ENCODE measurements at regions not wholly inside any gene's neighbourhood (a gene's known extent, or its start where the extent isn't known, plus 50 kb on each side); places are given as distances from the start of the nearest gene placed in this dataset.

DNA sequence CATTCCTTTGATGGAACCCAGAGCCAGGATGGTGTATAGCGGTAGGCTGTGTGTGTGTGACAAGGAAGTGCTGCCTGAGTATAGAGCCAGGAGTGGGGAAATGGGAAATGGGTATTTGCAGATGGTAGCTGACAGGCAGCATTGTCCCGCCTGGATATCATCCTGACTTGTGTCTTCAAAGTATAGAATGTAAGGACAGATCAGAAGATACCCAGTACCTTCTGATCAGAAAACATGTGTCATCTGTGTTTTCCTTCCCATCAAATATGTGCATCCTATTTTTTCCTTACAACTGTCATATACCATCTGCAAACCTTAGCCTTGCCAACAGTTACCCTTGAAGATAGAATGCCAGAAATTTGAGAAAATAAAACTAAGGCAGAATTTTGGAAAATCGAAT lies 146.2 kb upstream of the CBLB start:
- Histone ChIP-seq H3K4me1 (ENCODE audit: control insufficient read depth in 2 of 2, insufficient read depth in 1 of 2, low read depth in 1 of 2, low read length in 2 of 2) (no peaks in the 10 kb centered on the region), H3K79me1 (ENCODE audit: low read depth, low read length) (no peaks in the 10 kb centered on the region), H2AFZ (ENCODE audit: low read length) (no peak overlapping the region), H2BK120ac (ENCODE audit: low read depth, low read length) (no peak overlapping the region), H3K9ac (ENCODE audit: low read depth, low read length, poor library complexity) (no peak overlapping the region), H2BK15ac (ENCODE audit: low read length) (no peak overlapping the region), H2BK5ac (ENCODE audit: low read length) (no peak overlapping the region), H3K4me3 (ENCODE audit: low read length in 2 of 2) (no peak overlapping the region), H3K4ac (ENCODE audit: low read length) (no peak overlapping the region), H2BK12ac (ENCODE audit: low read length) (no peak overlapping the region), H4K8ac (ENCODE audit: low read depth, low read length) (no peak overlapping the region), H3K18ac (ENCODE audit: low read length) (no peak overlapping the region), H3K36me3 (replicated peaks in 1 of 2; ENCODE audit: control insufficient read depth in 2 of 2, insufficient read depth in 2 of 2, low read length in 2 of 2) (no peaks in the 10 kb centered on the region), H3K14ac (ENCODE audit: low read length) (no peak overlapping the region), H4K91ac (ENCODE audit: low read depth, low read length, poor library complexity) (no peak overlapping the region), H3K27me3 (ENCODE audit: control insufficient read depth in 3 of 3, insufficient read depth in 3 of 3, low read depth in 1 of 3, low read length in 3 of 3) (no peaks in the 10 kb centered on the region), H3K23ac (ENCODE audit: low read depth, low read length, poor library complexity) (no peak overlapping the region), H3K9me3 (replicated peaks in 1 of 2; ENCODE audit: control insufficient read depth in 2 of 2, insufficient read depth in 1 of 2, low read depth in 1 of 2, low read length in 2 of 2) (no peaks in the 10 kb centered on the region), H3K27ac (replicated peaks; ENCODE audit: low read length) (no peak overlapping the region), H2AK5ac (ENCODE audit: low read depth, low read length) (no peak overlapping the region), H3K4me2 (ENCODE audit: insufficient read depth, low read length, poor library complexity, severe bottlenecking) (no peak overlapping the region)
- no peak for DNase-seq (ENCODE audit: low spot score)
- no CpG with 5 or more reads among the region's 3 CpGs for WGBS, 2 donors (ENCODE audit: extremely low coverage in 2 of 2, insufficient read length in 2 of 2, insufficient replicate concordance in 1 of 2)

DNA sequence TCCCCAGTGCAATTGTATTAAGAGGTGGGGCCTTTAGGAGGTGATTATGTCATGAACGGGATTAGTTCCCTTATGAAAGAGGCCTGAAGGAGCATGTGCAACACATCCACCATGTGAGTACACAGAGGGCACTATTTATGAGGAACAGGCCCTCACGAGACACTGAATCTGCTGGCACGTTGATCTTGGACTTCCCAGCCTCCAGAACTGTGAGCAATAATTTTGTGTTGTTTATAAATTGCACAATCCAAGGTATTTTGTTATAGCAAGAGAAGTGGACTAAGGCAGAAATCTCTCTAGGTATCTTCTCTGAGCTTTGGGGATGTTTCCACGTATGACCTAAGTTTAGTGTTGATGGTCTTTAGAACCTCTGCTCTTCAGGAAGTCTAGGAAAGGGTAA lies 149.3 kb upstream of the CBLB start:
- no peak overlapping the region for H3K23ac ChIP-seq (ENCODE audit: low read depth, low read length, poor library complexity)
- H2AK5ac ChIP-seq (ENCODE audit: low read depth, low read length), result no peak overlapping the region
- no peak overlapping the region for H3K9ac ChIP-seq (ENCODE audit: low read depth, low read length, poor library complexity)
- no peak overlapping the region for H2AFZ ChIP-seq (ENCODE audit: low read length)
- H3K27ac ChIP-seq (replicated peaks; ENCODE audit: low read length), result no peak overlapping the region
- DNase-seq (ENCODE audit: low spot score), result no peak
- no peak overlapping the region for H4K91ac ChIP-seq (ENCODE audit: low read depth, low read length, poor library complexity)
- H2BK15ac ChIP-seq (ENCODE audit: low read length), result no peak overlapping the region
- no peak overlapping the region for H2BK12ac ChIP-seq (ENCODE audit: low read length)
- no peak overlapping the region for H3K18ac ChIP-seq (ENCODE audit: low read length)
- no peaks in the 10 kb centered on the region for H3K79me1 ChIP-seq (ENCODE audit: low read depth, low read length)
- H2BK5ac ChIP-seq (ENCODE audit: low read length), result no peak overlapping the region
- no peaks in the 10 kb centered on the region for H3K36me3 ChIP-seq (replicated peaks in 1 of 2; ENCODE audit: control insufficient read depth in 2 of 2, insufficient read depth in 2 of 2, low read length in 2 of 2)
- no CpG with 5 or more reads among the region's 4 CpGs for WGBS, 2 donors (ENCODE audit: extremely low coverage in 2 of 2, insufficient read length in 2 of 2, insufficient replicate concordance in 1 of 2)
- no peak overlapping the region for H4K8ac ChIP-seq (ENCODE audit: low read depth, low read length)
- no peak overlapping the region for H2BK120ac ChIP-seq (ENCODE audit: low read depth, low read length)
- H3K4me2 ChIP-seq (ENCODE audit: insufficient read depth, low read length, poor library complexity, severe bottlenecking), result no peak overlapping the region
- no peak overlapping the region for H3K14ac ChIP-seq (ENCODE audit: low read length)
- H3K4ac ChIP-seq (ENCODE audit: low read length), result no peak overlapping the region
- no peaks in the 10 kb centered on the region for H3K9me3 ChIP-seq (replicated peaks in 1 of 2; ENCODE audit: control insufficient read depth in 2 of 2, insufficient read depth in 1 of 2, low read depth in 1 of 2, low read length in 2 of 2)
- H3K4me1 ChIP-seq (ENCODE audit: control insufficient read depth in 2 of 2, insufficient read depth in 1 of 2, low read depth in 1 of 2, low read length in 2 of 2), result no peaks in the 10 kb centered on the region
- no peak overlapping the region for H3K4me3 ChIP-seq (ENCODE audit: low read length in 2 of 2)
- no peaks in the 10 kb centered on the region for H3K27me3 ChIP-seq (ENCODE audit: control insufficient read depth in 3 of 3, insufficient read depth in 3 of 3, low read depth in 1 of 3, low read length in 3 of 3)

DNA sequence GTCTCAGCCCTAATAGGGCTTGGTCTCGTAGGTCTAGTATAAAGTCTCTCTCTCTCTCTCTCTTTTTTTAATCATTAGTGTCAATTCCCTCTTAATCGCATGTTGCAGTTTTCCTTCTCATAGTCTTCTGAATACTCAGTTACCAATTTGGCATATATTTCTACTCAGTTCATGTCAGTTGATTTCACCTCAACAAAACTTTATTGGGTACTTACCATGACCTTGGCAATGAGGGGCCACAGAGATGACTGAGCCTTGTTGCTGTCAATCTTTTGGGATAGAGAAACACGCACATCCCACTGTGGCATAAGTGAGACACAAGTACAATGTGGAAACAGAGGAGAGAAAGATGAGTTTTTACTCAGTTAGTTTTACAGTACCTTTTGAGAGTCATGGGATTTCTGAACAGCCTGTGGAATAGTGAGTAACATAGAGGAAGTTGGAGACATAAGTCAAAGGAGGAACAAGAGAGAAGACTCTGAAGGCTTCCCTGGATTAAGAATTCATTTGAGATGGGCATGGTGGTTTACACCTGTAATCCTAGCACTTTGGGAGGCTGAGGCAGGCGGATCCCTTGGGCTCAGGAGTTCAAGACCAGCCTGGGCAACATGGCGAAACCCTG lies 150.2 kb upstream of the CBLB start:
- H3K4ac ChIP-seq (ENCODE audit: low read length), result no peak overlapping the region
- no peak overlapping the region for H2AK5ac ChIP-seq (ENCODE audit: low read depth, low read length)
- no peak overlapping the region for H4K8ac ChIP-seq (ENCODE audit: low read depth, low read length)
- H2AFZ ChIP-seq (ENCODE audit: low read length), result no peak overlapping the region
- WGBS, 2 donors (ENCODE audit: extremely low coverage in 2 of 2, insufficient read length in 2 of 2, insufficient replicate concordance in 1 of 2), result no CpG with 5 or more reads among the region's 5 CpGs
- no peak overlapping the region for H3K4me3 ChIP-seq (ENCODE audit: low read length in 2 of 2)
- no peak overlapping the region for H2BK120ac ChIP-seq (ENCODE audit: low read depth, low read length)
- H2BK5ac ChIP-seq (ENCODE audit: low read length), result no peak overlapping the region
- no peak for DNase-seq (ENCODE audit: low spot score)
- H3K23ac ChIP-seq (ENCODE audit: low read depth, low read length, poor library complexity), result no peak overlapping the region
- H3K14ac ChIP-seq (ENCODE audit: low read length), result no peak overlapping the region
- no peaks in the 10 kb centered on the region for H3K9me3 ChIP-seq (replicated peaks in 1 of 2; ENCODE audit: control insufficient read depth in 2 of 2, insufficient read depth in 1 of 2, low read depth in 1 of 2, low read length in 2 of 2)
- H3K18ac ChIP-seq (ENCODE audit: low read length), result no peak overlapping the region
- no peak overlapping the region for H2BK15ac ChIP-seq (ENCODE audit: low read length)
- H3K27me3 ChIP-seq (ENCODE audit: control insufficient read depth in 3 of 3, insufficient read depth in 3 of 3, low read depth in 1 of 3, low read length in 3 of 3), result no peaks in the 10 kb centered on the region
- no peak overlapping the region for H3K27ac ChIP-seq (replicated peaks; ENCODE audit: low read length)
- H3K36me3 ChIP-seq (replicated peaks in 1 of 2; ENCODE audit: control insufficient read depth in 2 of 2, insufficient read depth in 2 of 2, low read length in 2 of 2), result no peaks in the 10 kb centered on the region
- no peak overlapping the region for H4K91ac ChIP-seq (ENCODE audit: low read depth, low read length, poor library complexity)
- H2BK12ac ChIP-seq (ENCODE audit: low read length), result no peak overlapping the region
- H3K4me2 ChIP-seq (ENCODE audit: insufficient read depth, low read length, poor library complexity, severe bottlenecking), result no peak overlapping the region
- H3K9ac ChIP-seq (ENCODE audit: low read depth, low read length, poor library complexity), result no peak overlapping the region
- H3K79me1 ChIP-seq (ENCODE audit: low read depth, low read length), result no peaks in the 10 kb centered on the region
- H3K4me1 ChIP-seq (ENCODE audit: control insufficient read depth in 2 of 2, insufficient read depth in 1 of 2, low read depth in 1 of 2, low read length in 2 of 2), result no peaks in the 10 kb centered on the region

DNA sequence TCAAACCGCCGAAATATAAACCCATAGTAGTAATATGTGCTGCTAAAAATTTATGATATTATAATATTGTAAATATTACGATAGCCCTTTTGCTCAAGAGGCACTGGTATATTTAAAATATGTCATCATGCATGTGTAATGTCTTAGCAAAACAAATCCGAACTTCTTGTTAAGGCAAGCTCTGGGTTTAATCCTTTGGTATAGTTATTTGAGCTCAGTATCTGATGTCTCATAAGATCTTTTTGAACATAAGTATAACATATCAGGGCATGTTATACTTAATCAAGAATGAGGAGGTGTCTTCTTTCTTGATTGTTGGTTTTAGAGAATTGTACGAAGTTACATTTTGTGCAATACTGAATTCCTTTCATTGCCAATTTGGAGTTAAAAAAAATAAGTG lies 154.1 kb upstream of the CBLB start:
- Histone ChIP-seq H3K4me1 (ENCODE audit: control insufficient read depth in 2 of 2, insufficient read depth in 1 of 2, low read depth in 1 of 2, low read length in 2 of 2) (no peaks in the 10 kb centered on the region), H3K79me1 (ENCODE audit: low read depth, low read length) (no peaks in the 10 kb centered on the region), H3K4ac (ENCODE audit: low read length) (no peak overlapping the region), H2BK12ac (ENCODE audit: low read length) (no peak overlapping the region), H2AFZ (ENCODE audit: low read length) (no peak overlapping the region), H3K27me3 (ENCODE audit: control insufficient read depth in 3 of 3, insufficient read depth in 3 of 3, low read depth in 1 of 3, low read length in 3 of 3) (no peaks in the 10 kb centered on the region), H3K9me3 (replicated peaks in 1 of 2; ENCODE audit: control insufficient read depth in 2 of 2, insufficient read depth in 1 of 2, low read depth in 1 of 2, low read length in 2 of 2) (no peaks in the 10 kb centered on the region), H4K8ac (ENCODE audit: low read depth, low read length) (no peak overlapping the region), H3K4me3 (ENCODE audit: low read length in 2 of 2) (no peak overlapping the region), H3K9ac (ENCODE audit: low read depth, low read length, poor library complexity) (no peak overlapping the region), H2BK5ac (ENCODE audit: low read length) (no peak overlapping the region), H2BK120ac (ENCODE audit: low read depth, low read length) (no peak overlapping the region), H3K23ac (ENCODE audit: low read depth, low read length, poor library complexity) (no peak overlapping the region), H3K36me3 (replicated peaks in 1 of 2; ENCODE audit: control insufficient read depth in 2 of 2, insufficient read depth in 2 of 2, low read length in 2 of 2) (no peaks in the 10 kb centered on the region), H2BK15ac (ENCODE audit: low read length) (no peak overlapping the region), H3K18ac (ENCODE audit: low read length) (no peak overlapping the region), H3K14ac (ENCODE audit: low read length) (no peak overlapping the region), H4K91ac (ENCODE audit: low read depth, low read length, poor library complexity) (no peak overlapping the region), H3K27ac (replicated peaks; ENCODE audit: low read length) (no peak overlapping the region), H2AK5ac (ENCODE audit: low read depth, low read length) (no peak overlapping the region), H3K4me2 (ENCODE audit: insufficient read depth, low read length, poor library complexity, severe bottlenecking) (no peak overlapping the region)
- no peak for DNase-seq (ENCODE audit: low spot score)
- WGBS, 2 donors (ENCODE audit: extremely low coverage in 2 of 2, insufficient read length in 2 of 2, insufficient replicate concordance in 1 of 2), result no CpG with 5 or more reads among the region's 5 CpGs

Measured in neuronal stem cell (in vitro differentiated cells).